GM12875 (cell line): ENCODE measurements at regions not wholly inside any gene's neighbourhood (a gene's known extent, or its start where the extent isn't known, plus 50 kb on each side); places are given as distances from the start of the nearest gene placed in this dataset.

Experiments
- H3K4me3 ChIP-seq: one replicate; pipeline ENCODE4 v1.5.1; 2011; ENCODE audit warnings: low read depth, low read length, control low read depth
- CTCF ChIP-seq: IDR thresholded peaks from 2 replicates; pipeline ENCODE4 v1.5.1; 2011; ENCODE audit warnings: low read depth, mild to moderate bottlenecking, control low read depth, inconsistent platforms, low read length, moderate library complexity, borderline replicate concordance; ENCODE audit not compliant: insufficient read depth

GRCh38 chr7:106433377-106433776, 148.6 kb upstream of the NAMPT start:
- H3K4me3 ChIP-seq, result no peak overlapping the region
- no peak for TF ChIP-seq CTCF

- TF ChIP-seq CTCF, result no peak
- no peak overlapping the region for H3K4me3 ChIP-seq
Measured at GRCh38 chr7:106430535-106431455, 146.0 kb upstream of the NAMPT start.

GRCh38 chr7:106430103-106430502, 145.3 kb upstream of the NAMPT start:
- TF ChIP-seq CTCF, result no peak
- H3K4me3 ChIP-seq, result no peak overlapping the region

GRCh38 chr7:106426803-106427202, 142.0 kb upstream of the NAMPT start:
- no peak overlapping the region for H3K4me3 ChIP-seq
- no peak for TF ChIP-seq CTCF

GRCh38 chr7:106425017-106425719, 140.4 kb upstream of the NAMPT start:
- TF ChIP-seq CTCF, result no peak
- H3K4me3 ChIP-seq, result no peak overlapping the region

GRCh38 chr7:106424476-106425016, 139.8 kb upstream of the NAMPT start:
- H3K4me3 ChIP-seq, result no peak overlapping the region
- no peak for TF ChIP-seq CTCF
